ENCODE measurements at regions not wholly inside any gene's neighbourhood (a gene's known extent, or its start where the extent isn't known, plus 50 kb on each side); places are given as distances from the start of the nearest gene placed in this dataset.

- H3K4me2 ChIP-seq (ENCODE audit: control insufficient read depth, insufficient read depth): no peak overlapping the region
- no peaks in the 10 kb centered on the region for H4K20me1 ChIP-seq (ENCODE audit: control insufficient read depth, insufficient read depth)
- CTCF ChIA-PET: interaction anchor here (0.7 kb wide), 1 partner anchor 25 kb away, joined by 3 read pairs; no protein-coding TSS in a partner anchor
- TF ChIP-seq CBX5 (IDR thresholded peaks at IDR 0.05; ENCODE audit: low read depth) (no peak), SUZ12 (IDR thresholded peaks at IDR 0.05; ENCODE audit: unreplicated experiment) (no peak), KLF5 (IDR thresholded peaks at IDR 0.05; ENCODE audit: partially characterized antibody) (no peak), SPI1 (IDR thresholded peaks at IDR 0.05; ENCODE audit: borderline replicate concordance, insufficient read depth, low read depth, low read length) (no peak), YBX1 (IDR thresholded peaks at IDR 0.05) (no peak), EED (IDR thresholded peaks at IDR 0.05; ENCODE audit: low read depth) (no peak), CEBPB (IDR thresholded peaks at IDR 0.05; ENCODE audit: borderline replicate concordance in 1 of 2, low read depth in 2 of 2, low read length in 2 of 2) (no peak), BMI1 (IDR thresholded peaks at IDR 0.05; ENCODE audit: borderline replicate concordance) (no peak), SREBF1 (IDR thresholded peaks at IDR 0.05; ENCODE audit: low read length) (no peak), SMAD5 (IDR thresholded peaks at IDR 0.05; ENCODE audit: low read depth) (no peak), ZNF592 (IDR thresholded peaks at IDR 0.05) (no peak), POLR2AphosphoS5 (IDR thresholded peaks at IDR 0.05; ENCODE audit: low read length) (no peak), USF1 (IDR thresholded peaks at IDR 0.05; ENCODE audit: borderline replicate concordance, extremely low read length, insufficient read depth, low read depth, low read length) (no peak), YY1 (IDR thresholded peaks at IDR 0.05; ENCODE audit: low read depth, low read length) (no peak), ZNF207 (IDR thresholded peaks at IDR 0.05; ENCODE audit: borderline replicate concordance) (no peak)
- TF ChIP-seq, protein P1, sequence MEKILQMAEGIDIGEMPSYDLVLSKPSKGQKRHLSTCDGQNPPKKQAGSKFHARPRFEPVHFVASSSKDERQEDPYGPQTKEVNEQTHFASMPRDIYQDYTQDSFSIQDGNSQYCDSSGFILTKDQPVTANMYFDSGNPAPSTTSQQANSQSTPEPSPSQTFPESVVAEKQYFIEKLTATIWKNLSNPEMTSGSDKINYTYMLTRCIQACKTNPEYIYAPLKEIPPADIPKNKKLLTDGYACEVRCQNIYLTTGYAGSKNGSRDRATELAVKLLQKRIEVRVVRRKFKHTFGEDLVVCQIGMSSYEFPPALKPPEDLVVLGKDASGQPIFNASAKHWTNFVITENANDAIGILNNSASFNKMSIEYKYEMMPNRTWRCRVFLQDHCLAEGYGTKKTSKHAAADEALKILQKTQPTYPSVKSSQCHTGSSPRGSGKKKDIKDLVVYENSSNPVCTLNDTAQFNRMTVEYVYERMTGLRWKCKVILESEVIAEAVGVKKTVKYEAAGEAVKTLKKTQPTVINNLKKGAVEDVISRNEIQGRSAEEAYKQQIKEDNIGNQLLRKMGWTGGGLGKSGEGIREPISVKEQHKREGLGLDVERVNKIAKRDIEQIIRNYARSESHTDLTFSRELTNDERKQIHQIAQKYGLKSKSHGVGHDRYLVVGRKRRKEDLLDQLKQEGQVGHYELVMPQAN (conservative IDR thresholded peaks at IDR 0.05): no peak
- no peak overlapping the region for H3K27ac ChIP-seq (ENCODE audit: control insufficient read depth, insufficient read depth)
- no peaks in the 10 kb centered on the region for H3K79me2 ChIP-seq (ENCODE audit: control insufficient read depth, insufficient read depth, low read length)
- no peak for FAIRE-seq
- no peak overlapping the region for H3K4me3 ChIP-seq
- no peaks in the 10 kb centered on the region for H3K36me3 ChIP-seq (ENCODE audit: control insufficient read depth in 2 of 2, insufficient read depth in 2 of 2, low read length in 1 of 2)
- intact Hi-C loops (cut with micrococcal nuclease; ENCODE audit: unreplicated experiment) (no loop called here), in situ Hi-C loops (cut with MboI) (no loop called here)
- SMC1A ChIA-PET (ENCODE audit: uncharacterized antibody, unreplicated experiment): no interaction called here
- POLR2A ChIA-PET: no interaction called here
- RAD21 ChIA-PET (ENCODE audit: unreplicated experiment): no interaction called here
- H2AFZ ChIP-seq (ENCODE audit: control insufficient read depth, low read depth, low read length): no peak overlapping the region
- no peak for ATAC-seq
- no peak overlapping the region for H3K9ac ChIP-seq (ENCODE audit: control insufficient read depth, insufficient read depth, low read length)
- no peaks in the 10 kb centered on the region for H3K27me3 ChIP-seq (replicated peaks in 1 of 2; ENCODE audit: control insufficient read depth in 2 of 2, insufficient read depth in 2 of 2, low read length in 1 of 2)
- 71% methylated on average over 7 of the region's 7 CpGs for WGBS (ENCODE audit: insufficient coverage, insufficient replicate concordance, low lambda C conversion rate, missing lambda C conversion rate)
- BruUV-seq (replicated peaks): no TSS peak
- H3K4me1 ChIP-seq (ENCODE audit: control insufficient read depth, insufficient read depth, low read length): no peaks in the 10 kb centered on the region
- no peak for DNase-seq (ENCODE audit: low read depth, low spot score)
- no peaks in the 10 kb centered on the region; the same call in 2 of the 3 replicates for H3K9me3 ChIP-seq (replicated peaks; ENCODE audit: control insufficient read depth, insufficient read depth, low read length)
These were observed 118.1 kb downstream of the GATA3 start for GRCh38 chr10:8172604-8173003.
